Endothelial cell of umbilical vein (primary cell): ENCODE measurements at regions not wholly inside any gene's neighbourhood (a gene's known extent, or its start where the extent isn't known, plus 50 kb on each side); places are given as distances from the start of the nearest gene placed in this dataset.

ENCODE experiments used
- BruUV-seq: library from RNA; stranded (reverse); fragments of 400-500 nt; replicated peaks from 2 replicates; lab custom pipeline; 2021; lab: Mats Ljungman, UMichigan
- CTCF ChIA-PET: fragments of 300-600, 350-600 bp; sonication (Branson Sonifier 250); formaldehyde crosslinking; loops from one replicate; lab custom pipeline; 2021; ENCODE audit warnings: antibody characterized with exemption, inconsistent platforms; lab: Charles Lee
- POLR2A ChIA-PET: fragments of 300-600, 350-600 bp; sonication (Branson Sonifier 250); formaldehyde crosslinking; loops from one replicate; lab custom pipeline; 2021; ENCODE audit warnings: antibody characterized with exemption, inconsistent platforms; lab: Charles Lee
- DNase-seq: peaks from one replicate; pipeline ENCODE4 v3.0.0-alpha.2; 2011; ENCODE audit warnings: low read depth, low spot score
- FAIRE-seq: peaks from 2 replicates; lab custom pipeline; 2011; peaks lifted over from hg19 to GRCh38; lab: Jason Lieb, UNC
- H2AFZ ChIP-seq: 2 replicates; pipeline ENCODE4 v1.6.0; 2012; ENCODE audit warnings: low read depth, low read length, control low read depth, inconsistent platforms
- H3K27ac ChIP-seq: 2 replicates; pipeline ENCODE4 v1.5.1; 2011; ENCODE audit warnings: low read depth, mild to moderate bottlenecking, control low read depth, low read length, moderate library complexity; ENCODE audit not compliant: insufficient read depth
- H3K27me3 ChIP-seq, 2 experiments: 2 replicates each; pipeline versions ENCODE4 v1.6.0 to v1.6.1; 2011; ENCODE audit warnings: low read length in 2 of 2, mixed read lengths in 1 of 2; ENCODE audit not compliant: control insufficient read depth in 2 of 2, insufficient read depth in 2 of 2
- H3K36me3 ChIP-seq, 2 experiments: 2 replicates in 1 of 2; 3 replicates in 1 of 2; pipeline ENCODE4 v1.5.1; 2011; ENCODE audit warnings: low read length in 2 of 2, mild to moderate bottlenecking in 1 of 2, moderate library complexity in 1 of 2; ENCODE audit not compliant: control insufficient read depth in 2 of 2, insufficient read depth in 2 of 2; ENCODE audit errors: extremely low read depth in 1 of 2
- H3K4me1 ChIP-seq: 3 replicates; pipeline ENCODE4 v1.5.1; 2011; ENCODE audit warnings: mild to moderate bottlenecking, low read length; ENCODE audit not compliant: control insufficient read depth, insufficient read depth; ENCODE audit errors: extremely low read depth
- H3K4me2 ChIP-seq: 2 replicates; pipeline ENCODE4 v1.6.1; 2011; ENCODE audit warnings: low read length, control low read depth, mixed read lengths; ENCODE audit not compliant: insufficient read depth
- H3K4me3 ChIP-seq, 3 experiments: fragments of 200-600 bp in 1 of 3; sonication (generic), shearing (Covaris generic) in 1 of 3; replicated peaks in 1 of 3; 2 replicates each; pipeline ENCODE4 v1.5.1; 2011 to 2016; ENCODE audit warnings: control low read depth in 3 of 3, low read length in 3 of 3, mild to moderate bottlenecking in 2 of 3, inconsistent platforms in 1 of 3, low read depth in 1 of 3, moderate library complexity in 1 of 3; ENCODE audit not compliant: insufficient read depth in 1 of 3
- H3K79me2 ChIP-seq: 2 replicates; pipeline ENCODE4 v1.6.0; 2012; ENCODE audit warnings: low read length, inconsistent platforms; ENCODE audit not compliant: control insufficient read depth, insufficient read depth
- H3K9ac ChIP-seq: replicated peaks from 2 replicates; pipeline ENCODE3; 2011; ENCODE audit warnings: low read length, control low read depth; ENCODE audit not compliant: insufficient read depth; ENCODE audit errors: extremely low read depth
- H3K9me1 ChIP-seq: replicated peaks from 3 replicates; pipeline ENCODE4 v1.6.0; 2011; ENCODE audit warnings: mild to moderate bottlenecking, low read length; ENCODE audit not compliant: control insufficient read depth, insufficient read depth; ENCODE audit errors: extremely low read depth
- H3K9me3 ChIP-seq: replicated peaks from 2 replicates; pipeline ENCODE4 v1.5.1; 2012; ENCODE audit warnings: low read length, inconsistent platforms; ENCODE audit not compliant: control insufficient read depth, insufficient read depth
- H4K20me1 ChIP-seq: replicated peaks from 2 replicates; pipeline ENCODE3; 2011; ENCODE audit warnings: mild to moderate bottlenecking, low read length; ENCODE audit not compliant: control insufficient read depth, insufficient read depth; ENCODE audit errors: extremely low read depth
- CTCF ChIP-seq, 2 donors: IDR thresholded peaks; 1 replicate in 1 of 2; 2 replicates in 1 of 2; pipeline ENCODE4 v1.5.1; 2011; ENCODE audit warnings: low read length in 2 of 2, mild to moderate bottlenecking in 2 of 2, moderate library complexity in 2 of 2, control low read depth in 1 of 2, inconsistent platforms in 1 of 2, low read depth in 1 of 2; ENCODE audit not compliant: insufficient read depth in 1 of 2; ENCODE audit errors: extremely low read depth in 1 of 2
- EZH2 ChIP-seq: IDR thresholded peaks from 2 replicates; pipeline ENCODE4 v1.6.1; 2012; ENCODE audit warnings: borderline replicate concordance, low read depth, mild to moderate bottlenecking, moderate library complexity, low read length, inconsistent platforms; ENCODE audit not compliant: severe bottlenecking
- FOS ChIP-seq: IDR thresholded peaks from 2 replicates; pipeline ENCODE4 v1.6.1; 2011; ENCODE audit warnings: mild to moderate bottlenecking, low read length, moderate library complexity, borderline replicate concordance; ENCODE audit not compliant: insufficient read depth
- GATA2 ChIP-seq: IDR thresholded peaks from 2 replicates; pipeline ENCODE4 v1.7.0; 2011; ENCODE audit warnings: low read depth, mild to moderate bottlenecking, moderate library complexity, mixed read lengths, low read length; ENCODE audit not compliant: insufficient read length, insufficient read depth
- JUN ChIP-seq: IDR thresholded peaks from 2 replicates; pipeline ENCODE4 v1.6.1; 2011; ENCODE audit warnings: borderline replicate concordance, low read depth; ENCODE audit not compliant: insufficient read length, insufficient read depth
- MAX ChIP-seq: IDR thresholded peaks from 2 replicates; pipeline ENCODE4 v1.6.1; 2011; ENCODE audit not compliant: insufficient read depth, insufficient read length
- MYC ChIP-seq: IDR thresholded peaks from one replicate; pipeline ENCODE4 v1.6.1; 2011; ENCODE audit warnings: mild to moderate bottlenecking, low read depth, low read length
- POLR2A ChIP-seq: IDR thresholded peaks from 2 replicates; pipeline ENCODE4 v1.6.1; 2012; ENCODE audit warnings: low read depth, mild to moderate bottlenecking, control low read depth, low read length
- POLR2AphosphoS5 ChIP-seq: IDR thresholded peaks from 2 replicates; pipeline ENCODE4 v1.6.1; 2012; ENCODE audit warnings: low read depth, mild to moderate bottlenecking, control low read depth, low read length, moderate library complexity; ENCODE audit not compliant: insufficient read depth
- dilution Hi-C: fragments of 300-500 bp; cut with MboI; formaldehyde crosslinking; loops from one replicate; pipeline ENCODE4 v1.15.0; 2019; ENCODE audit warnings: low sequenced_read_pairs; ENCODE audit not compliant: extremely low pct_ligation_motif_present
- intact Hi-C: fragments of 100-400 bp; cut with micrococcal nuclease; formaldehyde crosslinking; loops from one replicate; pipeline ENCODE4 v1.10.0; 2022

- no peaks in the 10 kb centered on the region for H3K79me2 ChIP-seq
- H3K9me3 ChIP-seq, result no peaks in the 10 kb centered on the region
- ChIA-PET POLR2A (no interaction called here), CTCF (no interaction called here)
- no peaks in the 10 kb centered on the region for H3K36me3 ChIP-seq
- dilution Hi-C loops (no loop called here), intact Hi-C loops (no loop called here)
- H3K9ac ChIP-seq, result no peak overlapping the region
- no peak overlapping the region for H3K4me3 ChIP-seq
- no peak overlapping the region for H3K4me2 ChIP-seq
- DNase-seq (no peak), FAIRE-seq (no peak)
- TF ChIP-seq MAX, result no peak
- no peak for TF ChIP-seq JUN
- TF ChIP-seq CTCF (IDR thresholded peaks at IDR 0.05; ENCODE audit: extremely low read depth in 1 of 2, insufficient read depth in 1 of 2, low read depth in 1 of 2, low read length in 2 of 2), result no peak
- TF ChIP-seq POLR2AphosphoS5, result no peak
- no peak for TF ChIP-seq EZH2
- no peak for TF ChIP-seq POLR2A
- TF ChIP-seq GATA2, result no peak
- no peak for TF ChIP-seq FOS
- no peak for TF ChIP-seq MYC
- no peaks in the 10 kb centered on the region for H3K4me1 ChIP-seq
- H2AFZ ChIP-seq, result no peak overlapping the region
- BruUV-seq, result no TSS peak
- H3K27ac ChIP-seq, result no peak overlapping the region
- H4K20me1 ChIP-seq, result no peaks in the 10 kb centered on the region
- no peaks in the 10 kb centered on the region for H3K9me1 ChIP-seq
- H3K27me3 ChIP-seq, result no peaks in the 10 kb centered on the region
These were observed 143.5 kb upstream of the GORAB start for GRCh38 chr1:170388489-170388888.
